ENCODE measurements at regions not wholly inside any gene's neighbourhood (a gene's known extent, or its start where the extent isn't known, plus 50 kb on each side); places are given as distances from the start of the nearest gene placed in this dataset.

DNA sequence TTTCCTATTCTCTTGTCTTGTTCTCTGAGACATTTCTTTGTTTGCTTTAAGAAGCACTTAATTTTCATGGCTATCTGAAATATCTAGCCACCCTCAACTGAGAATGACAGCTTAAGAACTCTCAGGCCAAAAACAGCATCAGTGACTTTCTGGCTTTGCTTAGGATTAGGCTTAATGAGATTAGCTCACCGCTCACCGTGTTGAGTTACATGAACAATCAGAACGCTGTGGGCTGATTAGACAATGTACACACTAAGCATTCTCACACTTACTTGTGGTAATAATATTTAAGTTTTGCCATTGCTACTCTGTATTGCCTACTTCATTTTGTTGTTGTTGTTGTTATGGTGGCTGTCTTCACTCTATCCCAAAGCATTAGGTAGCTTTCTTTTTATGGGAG, 1283.6 kb downstream of the UQCRFS1 start:
- TF ChIP-seq, protein P1, sequence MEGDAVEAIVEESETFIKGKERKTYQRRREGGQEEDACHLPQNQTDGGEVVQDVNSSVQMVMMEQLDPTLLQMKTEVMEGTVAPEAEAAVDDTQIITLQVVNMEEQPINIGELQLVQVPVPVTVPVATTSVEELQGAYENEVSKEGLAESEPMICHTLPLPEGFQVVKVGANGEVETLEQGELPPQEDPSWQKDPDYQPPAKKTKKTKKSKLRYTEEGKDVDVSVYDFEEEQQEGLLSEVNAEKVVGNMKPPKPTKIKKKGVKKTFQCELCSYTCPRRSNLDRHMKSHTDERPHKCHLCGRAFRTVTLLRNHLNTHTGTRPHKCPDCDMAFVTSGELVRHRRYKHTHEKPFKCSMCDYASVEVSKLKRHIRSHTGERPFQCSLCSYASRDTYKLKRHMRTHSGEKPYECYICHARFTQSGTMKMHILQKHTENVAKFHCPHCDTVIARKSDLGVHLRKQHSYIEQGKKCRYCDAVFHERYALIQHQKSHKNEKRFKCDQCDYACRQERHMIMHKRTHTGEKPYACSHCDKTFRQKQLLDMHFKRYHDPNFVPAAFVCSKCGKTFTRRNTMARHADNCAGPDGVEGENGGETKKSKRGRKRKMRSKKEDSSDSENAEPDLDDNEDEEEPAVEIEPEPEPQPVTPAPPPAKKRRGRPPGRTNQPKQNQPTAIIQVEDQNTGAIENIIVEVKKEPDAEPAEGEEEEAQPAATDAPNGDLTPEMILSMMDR (IDR thresholded peaks at IDR 0.05 in 8 of 11, conservative IDR thresholded peaks at IDR 0.05 in 3 of 11): no peak
- no peak for TF ChIP-seq POLR2A (IDR thresholded peaks at IDR 0.05)

Data from spleen (tissue), 7 donors.